ENCODE measurements at regions not wholly inside any gene's neighbourhood (a gene's known extent, or its start where the extent isn't known, plus 50 kb on each side); places are given as distances from the start of the nearest gene placed in this dataset.

DNA sequence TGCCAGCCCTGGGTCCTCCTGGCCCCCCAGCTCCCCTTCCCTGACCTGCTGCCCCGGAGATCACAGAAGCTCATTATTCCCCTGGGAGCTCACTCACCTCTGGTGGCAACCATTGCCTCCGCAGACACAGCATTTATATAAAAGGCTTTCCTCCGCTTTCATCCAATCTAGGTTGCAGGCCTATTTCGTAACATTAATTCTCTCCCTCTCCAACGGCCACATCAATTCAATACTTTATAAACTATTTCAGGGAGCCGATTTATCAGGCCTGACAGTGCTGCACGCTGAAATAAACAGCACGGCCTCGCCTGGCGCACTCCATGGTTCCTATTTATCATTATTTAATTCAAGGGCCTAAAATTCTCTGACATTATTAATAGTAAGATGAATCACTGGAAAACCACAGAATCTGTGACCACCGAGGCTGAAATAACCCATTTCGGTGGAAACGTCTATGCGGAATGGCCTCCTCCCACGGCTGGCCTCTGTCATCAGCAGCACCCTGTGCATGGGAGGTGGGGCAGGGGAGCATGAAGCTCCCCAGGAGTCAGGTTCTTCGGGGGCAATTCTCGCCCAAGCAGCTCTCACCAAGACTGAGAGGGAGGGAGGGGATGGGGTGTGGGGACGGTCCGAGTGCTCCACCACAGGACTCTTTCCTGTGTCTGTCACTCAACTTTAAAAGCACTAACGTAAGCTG lies 249.3 kb upstream of the PFKP start:
- intact Hi-C loops (cut with DNase I, micrococcal nuclease), result no loop called here

GRCh38 chr10:2813693-2814092 lies 253.7 kb upstream of the PFKP start:
- H3K9me3 ChIP-seq, result no peaks in the 10 kb centered on the region
- intact Hi-C loops (cut with DNase I, micrococcal nuclease), result no loop called here
- no peaks in the 10 kb centered on the region for H3K36me3 ChIP-seq (ENCODE audit: low read depth)
- ATAC-seq (no peak), DNase-seq (no peak)
- no peaks in the 10 kb centered on the region for H3K4me1 ChIP-seq (ENCODE audit: low read depth)
- H3K4me3 ChIP-seq, result no peak overlapping the region
- TF ChIP-seq, protein P1, sequence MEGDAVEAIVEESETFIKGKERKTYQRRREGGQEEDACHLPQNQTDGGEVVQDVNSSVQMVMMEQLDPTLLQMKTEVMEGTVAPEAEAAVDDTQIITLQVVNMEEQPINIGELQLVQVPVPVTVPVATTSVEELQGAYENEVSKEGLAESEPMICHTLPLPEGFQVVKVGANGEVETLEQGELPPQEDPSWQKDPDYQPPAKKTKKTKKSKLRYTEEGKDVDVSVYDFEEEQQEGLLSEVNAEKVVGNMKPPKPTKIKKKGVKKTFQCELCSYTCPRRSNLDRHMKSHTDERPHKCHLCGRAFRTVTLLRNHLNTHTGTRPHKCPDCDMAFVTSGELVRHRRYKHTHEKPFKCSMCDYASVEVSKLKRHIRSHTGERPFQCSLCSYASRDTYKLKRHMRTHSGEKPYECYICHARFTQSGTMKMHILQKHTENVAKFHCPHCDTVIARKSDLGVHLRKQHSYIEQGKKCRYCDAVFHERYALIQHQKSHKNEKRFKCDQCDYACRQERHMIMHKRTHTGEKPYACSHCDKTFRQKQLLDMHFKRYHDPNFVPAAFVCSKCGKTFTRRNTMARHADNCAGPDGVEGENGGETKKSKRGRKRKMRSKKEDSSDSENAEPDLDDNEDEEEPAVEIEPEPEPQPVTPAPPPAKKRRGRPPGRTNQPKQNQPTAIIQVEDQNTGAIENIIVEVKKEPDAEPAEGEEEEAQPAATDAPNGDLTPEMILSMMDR (IDR thresholded peaks at IDR 0.05), result no peak

More for the DNA sequence above, 249.3 kb upstream of the PFKP start:
- Histone ChIP-seq H3K36me3 (ENCODE audit: low read depth) (no peaks in the 10 kb centered on the region), H3K9me3 (no peaks in the 10 kb centered on the region), H3K4me3 (no peak overlapping the region), H3K4me1 (ENCODE audit: low read depth) (no peaks in the 10 kb centered on the region)
- ATAC-seq (no peak), DNase-seq (no peak)
- TF ChIP-seq, protein P1 (IDR thresholded peaks at IDR 0.05), result no peak

DNA sequence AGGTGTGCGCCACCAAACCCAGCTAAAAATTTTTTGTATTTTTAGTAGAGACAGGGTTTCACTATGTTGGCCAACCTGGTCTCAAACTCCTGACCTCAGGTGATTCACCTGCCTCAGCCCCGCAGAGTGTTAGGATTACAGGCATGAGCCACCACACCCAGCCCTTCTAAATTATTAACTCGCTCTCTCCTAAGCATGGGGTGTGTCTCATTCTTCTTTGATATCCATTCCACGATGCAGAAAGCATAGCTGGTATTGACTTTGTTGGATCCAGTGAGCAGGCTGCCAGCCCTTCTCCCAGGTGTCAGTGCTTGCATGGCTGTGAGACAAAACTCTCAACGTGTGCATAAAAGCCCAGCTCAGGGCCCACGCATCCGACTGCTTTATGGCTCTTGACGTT lies 254.1 kb upstream of the PFKP start:
- DNase-seq (no peak), ATAC-seq (no peak)
- intact Hi-C loops (cut with DNase I, micrococcal nuclease), result no loop called here
- H3K4me1 ChIP-seq (ENCODE audit: low read depth), result no peaks in the 10 kb centered on the region
- TF ChIP-seq, protein P1 (IDR thresholded peaks at IDR 0.05), result no peak
- H3K4me3 ChIP-seq, result no peak overlapping the region
- H3K9me3 ChIP-seq, result no peaks in the 10 kb centered on the region
- H3K36me3 ChIP-seq (ENCODE audit: low read depth), result no peaks in the 10 kb centered on the region

DNA sequence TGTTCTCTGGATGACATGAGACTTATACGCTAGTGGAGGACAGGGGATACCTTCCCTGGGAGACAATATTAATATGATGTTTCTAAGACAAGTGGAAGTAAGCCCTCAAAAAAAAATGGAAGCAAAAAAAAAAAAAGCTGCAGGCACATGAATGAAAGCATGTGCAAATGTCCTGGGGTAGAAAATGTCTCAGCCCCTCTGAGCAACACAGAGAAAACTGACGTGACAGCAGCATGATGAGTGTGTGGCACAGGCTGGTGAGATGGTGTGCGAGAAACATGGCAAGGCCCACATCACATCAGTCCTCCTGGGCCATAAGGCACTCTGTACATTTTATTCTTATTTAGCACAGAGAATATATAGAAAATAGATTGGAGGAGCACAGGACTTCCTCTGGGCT lies 254.7 kb upstream of the PFKP start:
- ATAC-seq, result no peak
- H3K9me3 ChIP-seq, result no peaks in the 10 kb centered on the region

GRCh38 chr10:2800178-2800577 lies 267.2 kb upstream of the PFKP start:
- Histone ChIP-seq H3K36me3 (ENCODE audit: low read depth) (no peaks in the 10 kb centered on the region), H3K4me1 (ENCODE audit: low read depth) (no peaks in the 10 kb centered on the region), H3K9me3 (peaks cover 6% of the 10 kb centered on the region), H3K4me3 (no peak overlapping the region)
- DNase-seq (no peak), ATAC-seq (no peak)
- TF ChIP-seq, protein P1 (IDR thresholded peaks at IDR 0.05), result no peak
- intact Hi-C loops (cut with DNase I, micrococcal nuclease), result no loop called here

More for the DNA sequence above, 254.7 kb upstream of the PFKP start:
- intact Hi-C loops (cut with DNase I, micrococcal nuclease), result no loop called here
- no peak for DNase-seq
- Histone ChIP-seq H3K36me3 (ENCODE audit: low read depth) (no peaks in the 10 kb centered on the region), H3K4me1 (ENCODE audit: low read depth) (no peaks in the 10 kb centered on the region), H3K4me3 (no peak overlapping the region)
- TF ChIP-seq, protein P1 (IDR thresholded peaks at IDR 0.05), result no peak

Measured in mucosa of descending colon (tissue), 3 donors.